Endothelial cell of umbilical vein (primary cell): ENCODE measurements at regions not wholly inside any gene's neighbourhood (a gene's known extent, or its start where the extent isn't known, plus 50 kb on each side); places are given as distances from the start of the nearest gene placed in this dataset.

Source experiments
- BruUV-seq: library from RNA; stranded (reverse); fragments of 400-500 nt; replicated peaks from 2 replicates; lab custom pipeline; 2021; lab: Mats Ljungman, UMichigan
- CTCF ChIA-PET: fragments of 300-600, 350-600 bp; sonication (Branson Sonifier 250); formaldehyde crosslinking; loops from one replicate; lab custom pipeline; 2021; ENCODE audit warnings: antibody characterized with exemption, inconsistent platforms; lab: Charles Lee
- POLR2A ChIA-PET: fragments of 300-600, 350-600 bp; sonication (Branson Sonifier 250); formaldehyde crosslinking; loops from one replicate; lab custom pipeline; 2021; ENCODE audit warnings: antibody characterized with exemption, inconsistent platforms; lab: Charles Lee
- DNase-seq: peaks from one replicate; pipeline ENCODE4 v3.0.0-alpha.2; 2011; ENCODE audit warnings: low read depth, low spot score
- FAIRE-seq: peaks from 2 replicates; lab custom pipeline; 2011; peaks lifted over from hg19 to GRCh38; lab: Jason Lieb, UNC
- H2AFZ ChIP-seq: 2 replicates; pipeline ENCODE4 v1.6.0; 2012; ENCODE audit warnings: low read depth, low read length, control low read depth, inconsistent platforms
- H3K27ac ChIP-seq: 2 replicates; pipeline ENCODE4 v1.5.1; 2011; ENCODE audit warnings: low read depth, mild to moderate bottlenecking, control low read depth, low read length, moderate library complexity; ENCODE audit not compliant: insufficient read depth
- H3K27me3 ChIP-seq, 2 experiments: 2 replicates each; pipeline versions ENCODE4 v1.6.0 to v1.6.1; 2011; ENCODE audit warnings: low read length in 2 of 2, mixed read lengths in 1 of 2; ENCODE audit not compliant: control insufficient read depth in 2 of 2, insufficient read depth in 2 of 2
- H3K36me3 ChIP-seq, 2 experiments: 2 replicates in 1 of 2; 3 replicates in 1 of 2; pipeline ENCODE4 v1.5.1; 2011; ENCODE audit warnings: low read length in 2 of 2, mild to moderate bottlenecking in 1 of 2, moderate library complexity in 1 of 2; ENCODE audit not compliant: control insufficient read depth in 2 of 2, insufficient read depth in 2 of 2; ENCODE audit errors: extremely low read depth in 1 of 2
- H3K4me1 ChIP-seq: 3 replicates; pipeline ENCODE4 v1.5.1; 2011; ENCODE audit warnings: mild to moderate bottlenecking, low read length; ENCODE audit not compliant: control insufficient read depth, insufficient read depth; ENCODE audit errors: extremely low read depth
- H3K4me2 ChIP-seq: 2 replicates; pipeline ENCODE4 v1.6.1; 2011; ENCODE audit warnings: low read length, control low read depth, mixed read lengths; ENCODE audit not compliant: insufficient read depth
- H3K4me3 ChIP-seq, 3 experiments: fragments of 200-600 bp in 1 of 3; sonication (generic), shearing (Covaris generic) in 1 of 3; replicated peaks in 1 of 3; 2 replicates each; pipeline ENCODE4 v1.5.1; 2011 to 2016; ENCODE audit warnings: control low read depth in 3 of 3, low read length in 3 of 3, mild to moderate bottlenecking in 2 of 3, inconsistent platforms in 1 of 3, low read depth in 1 of 3, moderate library complexity in 1 of 3; ENCODE audit not compliant: insufficient read depth in 1 of 3
- H3K79me2 ChIP-seq: 2 replicates; pipeline ENCODE4 v1.6.0; 2012; ENCODE audit warnings: low read length, inconsistent platforms; ENCODE audit not compliant: control insufficient read depth, insufficient read depth
- H3K9ac ChIP-seq: replicated peaks from 2 replicates; pipeline ENCODE3; 2011; ENCODE audit warnings: low read length, control low read depth; ENCODE audit not compliant: insufficient read depth; ENCODE audit errors: extremely low read depth
- H3K9me1 ChIP-seq: replicated peaks from 3 replicates; pipeline ENCODE4 v1.6.0; 2011; ENCODE audit warnings: mild to moderate bottlenecking, low read length; ENCODE audit not compliant: control insufficient read depth, insufficient read depth; ENCODE audit errors: extremely low read depth
- H3K9me3 ChIP-seq: replicated peaks from 2 replicates; pipeline ENCODE4 v1.5.1; 2012; ENCODE audit warnings: low read length, inconsistent platforms; ENCODE audit not compliant: control insufficient read depth, insufficient read depth
- H4K20me1 ChIP-seq: replicated peaks from 2 replicates; pipeline ENCODE3; 2011; ENCODE audit warnings: mild to moderate bottlenecking, low read length; ENCODE audit not compliant: control insufficient read depth, insufficient read depth; ENCODE audit errors: extremely low read depth
- EZH2 ChIP-seq: IDR thresholded peaks from 2 replicates; pipeline ENCODE4 v1.6.1; 2012; ENCODE audit warnings: borderline replicate concordance, low read depth, mild to moderate bottlenecking, moderate library complexity, low read length, inconsistent platforms; ENCODE audit not compliant: severe bottlenecking
- MYC ChIP-seq: IDR thresholded peaks from one replicate; pipeline ENCODE4 v1.6.1; 2011; ENCODE audit warnings: mild to moderate bottlenecking, low read depth, low read length
- POLR2AphosphoS5 ChIP-seq: IDR thresholded peaks from 2 replicates; pipeline ENCODE4 v1.6.1; 2012; ENCODE audit warnings: low read depth, mild to moderate bottlenecking, control low read depth, low read length, moderate library complexity; ENCODE audit not compliant: insufficient read depth
- dilution Hi-C: fragments of 300-500 bp; cut with MboI; formaldehyde crosslinking; loops from one replicate; pipeline ENCODE4 v1.15.0; 2019; ENCODE audit warnings: low sequenced_read_pairs; ENCODE audit not compliant: extremely low pct_ligation_motif_present
- intact Hi-C: fragments of 100-400 bp; cut with micrococcal nuclease; formaldehyde crosslinking; loops from one replicate; pipeline ENCODE4 v1.10.0; 2022

- CTCF ChIA-PET = no interaction called here
- FAIRE-seq = no peak
These were observed 235.2 kb upstream of the SRRM4 start for GRCh38 chr12:118746176-118746575.

DNA sequence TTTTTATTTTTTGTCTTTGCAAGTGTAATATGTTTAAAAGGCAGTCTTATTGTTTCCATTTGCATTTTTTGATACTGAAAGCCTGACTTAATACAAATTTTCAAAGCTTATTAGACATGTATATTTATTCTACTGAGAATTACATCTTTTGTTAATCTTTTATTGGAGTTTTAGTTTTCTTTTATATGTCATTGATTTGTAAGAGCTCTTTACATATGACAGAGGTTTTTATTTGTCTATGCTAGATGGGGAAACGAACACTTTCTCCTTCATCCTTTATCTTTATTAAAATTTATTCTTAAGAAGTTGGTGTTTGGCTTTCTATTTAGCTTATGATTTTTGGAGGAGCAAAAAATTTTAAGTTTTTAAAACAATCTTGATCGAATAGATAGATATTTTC, 234.4 kb upstream of the SRRM4 start:
- no peaks in the 10 kb centered on the region for H3K9me3 ChIP-seq
- H4K20me1 ChIP-seq = no peaks in the 10 kb centered on the region
- no peak for FAIRE-seq
- TF ChIP-seq MYC = no peak
- TF ChIP-seq EZH2 = no peak
- no peak for DNase-seq
- H3K9ac ChIP-seq = no peak overlapping the region
- intact Hi-C loops (no loop called here), dilution Hi-C loops (no loop called here)
- no peak overlapping the region for H3K27ac ChIP-seq
- BruUV-seq = no TSS peak
- H3K27me3 ChIP-seq = no peaks in the 10 kb centered on the region
- no peaks in the 10 kb centered on the region for H3K9me1 ChIP-seq
- no peaks in the 10 kb centered on the region for H3K36me3 ChIP-seq
- no peak overlapping the region for H3K4me2 ChIP-seq
- ChIA-PET POLR2A (no interaction called here), CTCF (no interaction called here)
- H3K4me1 ChIP-seq = no peaks in the 10 kb centered on the region
- no peak overlapping the region for H3K4me3 ChIP-seq
- H3K79me2 ChIP-seq = no peaks in the 10 kb centered on the region
- H2AFZ ChIP-seq = no peak overlapping the region

More at GRCh38 chr12:118746176-118746575, 235.2 kb upstream of the SRRM4 start:
- POLR2A ChIA-PET = no interaction called here
- no peak overlapping the region for H3K4me3 ChIP-seq
- no peak for TF ChIP-seq POLR2AphosphoS5
- H3K4me2 ChIP-seq = no peak overlapping the region
- no peaks in the 10 kb centered on the region for H3K79me2 ChIP-seq
- intact Hi-C loops (no loop called here), dilution Hi-C loops (no loop called here)
- H3K9ac ChIP-seq = no peak overlapping the region
- no peaks in the 10 kb centered on the region for H3K9me1 ChIP-seq
- no peaks in the 10 kb centered on the region for H3K27me3 ChIP-seq
- BruUV-seq = no TSS peak
- H3K9me3 ChIP-seq = no peaks in the 10 kb centered on the region
- no peak overlapping the region for H3K27ac ChIP-seq
- no peaks in the 10 kb centered on the region for H3K4me1 ChIP-seq
- DNase-seq = no peak
- no peaks in the 10 kb centered on the region for H3K36me3 ChIP-seq
- no peaks in the 10 kb centered on the region for H4K20me1 ChIP-seq
- H2AFZ ChIP-seq = no peak overlapping the region
